BLaER1 (cell line): ENCODE measurements at regions not wholly inside any gene's neighbourhood (a gene's known extent, or its start where the extent isn't known, plus 50 kb on each side); places are given as distances from the start of the nearest gene placed in this dataset.

Source experiments
- H3K27ac ChIP-seq: shearing (Covaris generic); formaldehyde crosslinking; 2 replicates; pipeline ENCODE4 v1.8.1; 2022
- H3K27me3 ChIP-seq: shearing (Covaris generic); formaldehyde crosslinking; 2 replicates; pipeline ENCODE4 v1.8.1; 2022
- H3K36me3 ChIP-seq: shearing (Covaris generic); formaldehyde crosslinking; 2 replicates; pipeline ENCODE4 v1.8.1; 2022
- H3K4me1 ChIP-seq: shearing (Covaris generic); formaldehyde crosslinking; 2 replicates; pipeline ENCODE4 v1.8.1; 2022
- H3K4me2 ChIP-seq: shearing (Covaris generic); formaldehyde crosslinking; 2 replicates; pipeline ENCODE4 v1.8.1; 2022
- H3K4me3 ChIP-seq: shearing (Covaris generic); formaldehyde crosslinking; 2 replicates; pipeline ENCODE4 v1.8.1; 2022
- H3K9ac ChIP-seq: shearing (Covaris generic); formaldehyde crosslinking; 2 replicates; pipeline ENCODE4 v1.8.1; 2022
- H3K9me3 ChIP-seq: shearing (Covaris generic); formaldehyde crosslinking; 2 replicates; pipeline ENCODE4 v1.8.1; 2022
- H4K20me1 ChIP-seq: shearing (Covaris generic); formaldehyde crosslinking; 2 replicates; pipeline ENCODE4 v1.8.1; 2022
- Cebpa-rat ChIP-seq: shearing (Covaris generic); IDR thresholded peaks from 2 replicates; pipeline ENCODE4 v1.8.1; 2022

DNA sequence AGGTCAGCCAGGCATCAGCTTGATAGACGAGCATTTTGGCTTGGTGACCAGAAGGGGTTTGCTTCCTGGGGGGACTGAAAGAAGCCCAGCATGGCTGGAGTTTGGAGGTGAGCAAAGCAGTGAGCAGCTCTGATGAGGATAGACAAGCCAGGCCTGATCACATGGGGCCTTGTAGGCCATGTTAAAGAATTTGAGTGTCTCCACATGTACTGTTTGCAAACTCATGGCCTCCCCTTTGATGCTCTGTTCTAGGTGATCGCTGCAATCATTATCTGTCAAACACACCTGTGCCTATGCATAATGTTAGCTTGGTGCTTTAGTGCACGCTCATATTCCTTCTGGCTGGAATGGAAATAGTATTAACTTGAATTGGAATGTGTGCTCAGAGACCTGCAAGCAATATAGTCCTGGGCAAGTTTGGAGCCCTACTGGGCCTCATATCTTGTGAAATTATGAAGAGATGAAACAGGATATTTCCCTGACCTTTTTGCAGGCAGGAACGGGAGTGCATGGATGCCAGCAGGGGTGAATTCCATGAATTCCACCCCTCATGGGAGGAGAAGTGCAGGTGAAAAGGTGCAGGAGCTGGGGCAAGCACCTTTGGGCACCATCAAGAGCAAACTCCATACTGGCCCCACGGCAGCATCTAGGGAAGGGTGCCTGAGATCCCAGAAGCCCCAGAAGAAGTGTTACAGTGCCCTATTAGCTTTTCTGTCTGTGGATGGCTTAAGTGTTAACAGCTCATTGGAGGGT is 480.5 kb downstream of the EPM2A start:
- no peak for TF ChIP-seq Cebpa-rat
- Histone ChIP-seq H4K20me1 (no peaks in the 10 kb centered on the region), H3K4me1 (no peaks in the 10 kb centered on the region)

DNA sequence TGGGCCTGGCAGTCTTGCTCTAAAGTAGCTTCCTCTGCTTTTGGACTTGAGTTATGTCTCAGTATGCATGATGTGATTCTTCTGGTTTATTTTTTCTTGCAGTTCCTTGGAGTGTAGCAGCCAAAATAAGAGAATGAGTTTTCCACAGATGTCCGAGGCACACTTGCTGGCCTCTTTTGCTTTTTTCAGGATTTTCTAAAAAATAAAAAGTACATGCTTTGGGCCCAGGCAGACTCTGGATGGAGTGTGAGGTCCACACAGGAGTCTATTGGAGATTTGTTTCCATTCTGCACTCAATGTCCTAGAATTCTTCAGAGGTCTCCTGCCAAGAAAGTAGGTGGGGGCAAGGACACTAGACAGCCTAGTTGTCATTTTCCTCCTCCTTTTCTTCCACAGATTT is 477.6 kb downstream of the EPM2A start:
- H4K20me1 ChIP-seq, result no peaks in the 10 kb centered on the region
- no peak for TF ChIP-seq Cebpa-rat

More for the DNA sequence above, 480.5 kb downstream of the EPM2A start:
- no peak overlapping the region for H3K27ac ChIP-seq
- no peaks in the 10 kb centered on the region for H3K36me3 ChIP-seq
- no peak overlapping the region for H3K4me3 ChIP-seq
- no peak overlapping the region for H3K9ac ChIP-seq
- peaks cover 8% of the 10 kb centered on the region; the same call in 1 of the 2 replicates for H3K9me3 ChIP-seq
- H3K27me3 ChIP-seq, result no peaks in the 10 kb centered on the region
- H3K4me2 ChIP-seq, result no peak overlapping the region

DNA sequence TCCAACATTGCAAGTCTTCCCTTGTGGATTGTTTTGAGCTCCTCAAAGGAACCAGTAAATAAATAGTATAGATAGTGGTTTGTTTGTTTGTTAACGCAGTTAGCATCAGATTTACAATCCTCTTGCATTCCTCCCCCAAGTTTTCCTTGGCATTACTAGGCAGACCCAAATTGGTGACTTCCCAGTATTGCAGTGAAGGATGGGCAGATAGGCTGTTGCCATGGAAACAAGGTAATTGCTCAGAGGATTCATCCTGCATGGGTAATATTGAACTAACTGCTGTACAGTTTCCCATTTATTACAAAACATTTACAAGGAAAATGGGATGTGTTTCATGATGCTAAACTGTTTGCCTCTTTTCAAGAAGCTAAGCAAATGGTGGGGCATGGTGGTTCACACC is 477.2 kb downstream of the EPM2A start:
- Histone ChIP-seq H3K36me3 (no peaks in the 10 kb centered on the region), H3K4me1 (no peaks in the 10 kb centered on the region), H3K27ac (no peak overlapping the region), H4K20me1 (no peaks in the 10 kb centered on the region), H3K4me2 (no peak overlapping the region), H3K9ac (no peak overlapping the region), H3K4me3 (no peak overlapping the region), H3K27me3 (no peaks in the 10 kb centered on the region), H3K9me3 (peaks cover 8% of the 10 kb centered on the region; the same call in 1 of the 2 replicates)
- no peak for TF ChIP-seq Cebpa-rat

More for the DNA sequence above, 477.6 kb downstream of the EPM2A start:
- Histone ChIP-seq H3K4me3 (no peak overlapping the region), H3K27ac (no peak overlapping the region), H3K36me3 (no peaks in the 10 kb centered on the region), H3K4me1 (no peaks in the 10 kb centered on the region), H3K9ac (no peak overlapping the region), H3K9me3 (peaks cover 8% of the 10 kb centered on the region; the same call in 1 of the 2 replicates), H3K27me3 (no peaks in the 10 kb centered on the region), H3K4me2 (no peak overlapping the region)

DNA sequence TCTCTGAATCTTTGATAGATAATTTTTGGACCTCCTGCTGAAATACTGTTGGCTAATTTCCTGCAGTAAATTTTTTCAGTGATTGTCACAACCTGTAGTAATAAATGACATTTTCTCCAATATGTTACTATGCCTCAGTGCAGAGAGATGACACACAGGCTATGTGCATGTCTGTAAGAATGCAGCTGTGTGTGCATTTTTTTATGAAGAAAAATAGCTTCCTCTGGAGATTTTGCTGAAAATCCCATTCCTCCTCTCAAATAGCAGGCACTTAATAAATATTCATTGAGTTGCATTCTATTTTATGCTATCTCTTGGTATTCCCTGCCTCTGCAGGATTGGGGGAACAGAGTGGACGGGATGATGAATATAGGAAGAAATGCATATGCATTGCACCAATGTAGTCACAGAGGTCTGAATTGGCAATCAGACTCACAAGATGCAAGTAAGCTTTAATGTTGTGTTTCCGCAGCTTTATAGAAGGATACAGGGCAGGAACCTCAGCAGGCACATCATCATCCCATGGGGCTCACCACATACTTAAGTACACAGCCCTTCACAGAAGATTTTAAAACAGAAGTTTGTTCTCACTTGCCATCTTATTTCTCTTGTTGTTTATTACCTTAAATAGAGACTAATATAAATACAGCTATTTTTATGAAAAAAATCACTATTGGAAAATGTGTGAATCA is 474.7 kb downstream of the EPM2A start:
- Histone ChIP-seq H3K27ac (no peak overlapping the region), H3K9me3 (peaks cover under 1% of the 10 kb centered on the region; the same call in 1 of the 2 replicates), H3K36me3 (no peaks in the 10 kb centered on the region), H3K27me3 (no peaks in the 10 kb centered on the region), H3K4me3 (no peak overlapping the region), H3K4me1 (no peaks in the 10 kb centered on the region), H4K20me1 (no peaks in the 10 kb centered on the region), H3K4me2 (no peak overlapping the region), H3K9ac (no peak overlapping the region)
- no peak for TF ChIP-seq Cebpa-rat

DNA sequence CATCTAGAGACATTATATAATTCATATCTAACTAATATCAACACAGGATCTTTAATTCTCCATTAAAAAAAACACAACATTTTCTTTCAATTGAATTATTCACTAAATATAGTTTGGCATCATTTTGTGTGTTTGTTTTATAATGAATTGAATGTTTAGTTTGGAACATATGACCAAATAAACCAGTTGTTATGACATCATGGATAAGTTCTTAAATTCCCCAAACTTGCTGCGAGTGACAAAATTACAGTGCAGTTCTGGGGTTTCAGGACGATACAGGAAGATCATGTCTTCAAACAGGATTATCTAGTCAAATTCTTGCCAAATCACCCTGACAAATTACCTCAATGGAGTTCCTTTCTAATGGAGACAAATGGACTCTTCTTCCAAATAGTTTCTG is 473.6 kb downstream of the EPM2A start:
- Histone ChIP-seq H3K4me3 (no peak overlapping the region), H3K36me3 (no peaks in the 10 kb centered on the region), H3K4me1 (no peaks in the 10 kb centered on the region), H4K20me1 (no peaks in the 10 kb centered on the region), H3K27me3 (no peaks in the 10 kb centered on the region), H3K27ac (no peak overlapping the region), H3K9ac (no peak overlapping the region), H3K9me3 (no peaks in the 10 kb centered on the region), H3K4me2 (no peak overlapping the region)
- no peak for TF ChIP-seq Cebpa-rat

DNA sequence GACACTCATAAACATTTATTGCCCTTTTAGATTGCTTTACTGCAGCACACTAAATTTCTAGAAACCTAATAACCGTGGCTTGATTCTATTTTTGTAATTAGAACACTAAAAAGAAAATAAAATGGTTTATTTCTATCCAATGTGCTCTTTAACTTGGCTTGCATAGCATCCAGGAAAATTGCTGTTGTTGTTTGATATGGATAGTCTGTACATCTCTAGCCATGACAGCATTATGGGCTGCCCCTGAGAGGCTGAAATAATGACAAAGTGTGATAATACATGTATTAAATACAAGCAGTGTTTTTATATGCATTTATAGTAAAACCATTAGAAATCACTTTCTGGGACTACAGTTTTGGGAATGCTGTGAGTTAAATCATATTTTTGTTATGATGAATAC is 472.5 kb downstream of the EPM2A start:
- Histone ChIP-seq H3K4me1 (no peaks in the 10 kb centered on the region), H3K4me3 (no peak overlapping the region), H3K36me3 (no peaks in the 10 kb centered on the region), H3K9ac (no peak overlapping the region), H3K4me2 (no peak overlapping the region), H3K9me3 (no peaks in the 10 kb centered on the region), H3K27ac (no peak overlapping the region), H3K27me3 (no peaks in the 10 kb centered on the region), H4K20me1 (no peaks in the 10 kb centered on the region)
- TF ChIP-seq Cebpa-rat, result no peak

DNA sequence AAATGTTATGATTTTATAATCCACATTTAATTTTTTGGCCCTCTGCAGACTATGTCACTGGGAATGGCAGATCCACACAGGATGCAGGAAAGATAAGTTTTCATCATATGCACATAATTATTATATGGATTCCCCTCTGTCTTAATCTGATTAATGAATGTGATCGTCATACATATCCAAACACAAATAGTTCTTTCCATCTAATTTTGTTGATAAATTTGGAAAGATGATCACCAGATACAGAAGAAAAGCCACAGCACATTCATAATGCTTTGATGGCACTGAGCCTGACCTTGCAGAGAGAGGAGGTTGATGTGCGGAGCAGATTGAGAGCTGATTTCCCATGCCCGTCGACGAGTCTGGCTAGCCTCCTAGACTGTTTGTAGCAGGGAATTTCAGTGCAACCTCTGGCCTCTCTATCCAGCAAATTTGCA is 471.5 kb downstream of the EPM2A start:
- no peak overlapping the region for H3K27ac ChIP-seq
- TF ChIP-seq Cebpa-rat, result no peak

DNA sequence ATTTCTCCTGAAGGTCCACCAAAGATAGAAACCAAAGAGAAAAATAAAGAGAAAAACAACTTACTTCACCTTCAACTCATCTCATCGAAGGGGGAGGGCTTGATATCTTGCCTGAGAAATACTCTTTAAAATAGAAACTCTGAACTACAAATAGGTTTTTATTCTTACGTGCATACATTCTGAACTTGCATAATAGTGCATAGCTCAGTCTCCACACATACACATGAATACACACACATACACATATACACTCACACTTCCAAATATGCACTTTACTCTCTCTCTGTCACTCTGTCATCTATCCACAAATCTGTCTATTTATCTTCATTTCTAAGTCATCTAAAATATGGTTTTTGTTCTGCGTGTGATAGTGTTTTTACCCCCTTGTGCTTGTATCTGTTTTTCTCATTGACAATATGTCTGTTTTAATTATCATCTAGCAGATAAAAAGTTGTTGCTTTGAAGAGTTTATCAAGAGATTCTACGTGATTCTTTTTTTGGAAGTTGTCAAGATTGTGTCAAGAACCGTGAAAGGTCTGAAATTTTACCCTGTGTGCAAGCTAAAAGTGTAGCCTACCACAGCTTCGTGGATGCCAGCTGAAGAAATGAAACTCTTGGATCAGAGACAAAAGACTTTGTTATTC is 468.8 kb downstream of the EPM2A start:
- H3K27me3 ChIP-seq, result no peaks in the 10 kb centered on the region
- H4K20me1 ChIP-seq, result no peaks in the 10 kb centered on the region
- no peaks in the 10 kb centered on the region for H3K4me1 ChIP-seq
- H3K4me2 ChIP-seq, result no peak overlapping the region
- no peak overlapping the region for H3K9ac ChIP-seq
- H3K4me3 ChIP-seq, result no peak overlapping the region
- no peak for TF ChIP-seq Cebpa-rat
- no peaks in the 10 kb centered on the region for H3K9me3 ChIP-seq
- H3K36me3 ChIP-seq, result no peaks in the 10 kb centered on the region
- no peak overlapping the region for H3K27ac ChIP-seq

More for the DNA sequence above, 471.5 kb downstream of the EPM2A start:
- Histone ChIP-seq H3K4me2 (no peak overlapping the region), H4K20me1 (no peaks in the 10 kb centered on the region), H3K4me3 (no peak overlapping the region), H3K9ac (no peak overlapping the region), H3K27me3 (no peaks in the 10 kb centered on the region), H3K4me1 (no peaks in the 10 kb centered on the region), H3K36me3 (no peaks in the 10 kb centered on the region), H3K9me3 (no peaks in the 10 kb centered on the region)

DNA sequence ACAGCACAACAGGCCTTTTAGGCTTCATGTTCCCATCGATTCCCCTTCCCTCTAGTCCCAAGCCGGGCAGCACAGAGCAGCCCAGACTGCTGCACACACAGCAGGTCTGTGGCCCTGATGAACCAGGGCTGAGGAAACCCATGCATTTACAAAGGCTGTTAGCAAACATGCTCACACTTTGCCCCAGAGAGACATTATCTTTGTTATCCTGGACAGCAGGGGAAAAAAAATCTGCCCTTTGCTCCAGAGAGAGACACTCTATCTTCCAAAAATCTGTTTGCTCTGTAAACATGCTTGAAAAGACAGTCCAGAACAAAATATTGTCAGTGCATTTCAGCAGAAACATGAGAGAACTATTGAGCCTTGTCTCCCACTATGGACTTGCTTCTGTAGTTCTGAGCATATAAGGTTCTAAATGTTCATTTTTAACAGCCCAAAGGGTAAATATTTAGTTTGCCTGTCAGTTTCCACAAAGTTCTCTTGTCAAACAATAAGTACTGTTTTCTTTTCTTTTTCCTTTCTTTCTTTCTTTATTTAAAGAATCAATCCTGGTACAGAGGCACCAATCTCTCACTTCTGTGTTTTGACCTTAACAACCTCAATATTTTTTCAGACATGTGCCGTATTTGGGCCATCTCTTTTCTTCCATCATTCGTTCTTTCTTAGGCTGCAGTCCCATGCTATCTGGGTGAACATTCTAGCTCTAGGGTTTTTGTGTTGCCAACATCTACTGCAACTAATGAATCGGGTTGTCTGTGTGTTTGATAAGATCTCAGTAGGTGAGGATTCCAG is 468.0 kb downstream of the EPM2A start:
- H3K27me3 ChIP-seq, result no peaks in the 10 kb centered on the region
- no peak overlapping the region for H3K9ac ChIP-seq
- H3K27ac ChIP-seq, result no peak overlapping the region
- TF ChIP-seq Cebpa-rat, result no peak
- H3K36me3 ChIP-seq, result no peaks in the 10 kb centered on the region
- H3K4me3 ChIP-seq, result no peak overlapping the region
- H3K9me3 ChIP-seq, result no peaks in the 10 kb centered on the region
- no peak overlapping the region for H3K4me2 ChIP-seq
- H4K20me1 ChIP-seq, result no peaks in the 10 kb centered on the region
- no peaks in the 10 kb centered on the region for H3K4me1 ChIP-seq
